Activated CD4-positive, alpha-beta T cell treated with anti-CD3 and anti-CD28 coated beads, Interleukin-2, amount 10 ng/mL, durations not matched to agents 7 days and 5 days (primary cell): ENCODE measurements at regions not wholly inside any gene's neighbourhood (a gene's known extent, or its start where the extent isn't known, plus 50 kb on each side); places are given as distances from the start of the nearest gene placed in this dataset.
"Not testable (repeated sequence)": the region's sequence is repeated elsewhere in the genome, so short reads cannot be mapped to it uniquely, and the experiment has no call there.

Experiments
- CTCF ChIA-PET: fragments of 350-600 bp; sonication (Branson Sonifier 250); formaldehyde crosslinking; loops from one replicate; lab custom pipeline; 2021; ENCODE audit warnings: antibody characterized with exemption; lab: Charles Lee
- POLR2A ChIA-PET: fragments of 350-600 bp; sonication (Branson Sonifier 250); formaldehyde crosslinking; loops from one replicate; lab custom pipeline; 2021; ENCODE audit warnings: antibody characterized with exemption; lab: Charles Lee
- DNase-seq: peaks from one replicate; pipeline ENCODE4 v3.0.0-alpha.2; 2020
- H3K27ac Mint-ChIP-seq: one replicate; pipeline ENCODE4 v1.8.0; 2021; ENCODE audit warnings: mild to moderate bottlenecking, moderate library complexity, mixed read lengths
- H3K27me3 Mint-ChIP-seq: one replicate; pipeline ENCODE4 v1.8.0; 2021; ENCODE audit warnings: mixed read lengths
- H3K36me3 Mint-ChIP-seq: one replicate; pipeline ENCODE4 v1.8.0; 2021; ENCODE audit warnings: low read depth, mixed read lengths
- H3K4me1 Mint-ChIP-seq: one replicate; pipeline ENCODE4 v1.8.0; 2021; ENCODE audit warnings: mixed read lengths
- H3K4me3 Mint-ChIP-seq: one replicate; pipeline ENCODE4 v1.8.0; 2021; ENCODE audit warnings: mild to moderate bottlenecking, moderate library complexity, mixed read lengths
- H3K9me3 Mint-ChIP-seq: one replicate; pipeline ENCODE4 v1.8.0; 2021; ENCODE audit warnings: mixed read lengths

- POLR2A ChIA-PET, result no interaction called here
- Mint-ChIP-seq H3K9me3 (no peaks in the 10 kb centered on the region), H3K4me1 (no peaks in the 10 kb centered on the region), H3K4me3 (no peak overlapping the region), H3K36me3 (no peaks in the 10 kb centered on the region), H3K27ac (no peak overlapping the region), H3K27me3 (peaks cover 2% of the 10 kb centered on the region)
- CTCF ChIA-PET, result no interaction called here
- no peak for DNase-seq
These were observed 136.6 kb downstream of the COPRS start for GRCh38 chr17:31722251-31723056.

- no peaks in the 10 kb centered on the region for H3K36me3 Mint-ChIP-seq
- no peak overlapping the region for H3K27ac Mint-ChIP-seq
- no peak overlapping the region for H3K4me3 Mint-ChIP-seq
- H3K9me3 Mint-ChIP-seq, result no peaks in the 10 kb centered on the region
- ChIA-PET POLR2A (no interaction called here), CTCF (interaction anchor here (0.7 kb wide), 1 partner anchor 464 kb away, joined by 3 read pairs; no protein-coding TSS in a partner anchor)
- peaks cover 2% of the 10 kb centered on the region for H3K27me3 Mint-ChIP-seq
- H3K4me1 Mint-ChIP-seq, result no peaks in the 10 kb centered on the region
- DNase-seq, result no peak
These were observed 137.6 kb downstream of the COPRS start for GRCh38 chr17:31721291-31722025.

- CTCF ChIA-PET, DNase-seq, H3K4me1 Mint-ChIP-seq, H3K27ac Mint-ChIP-seq, H3K4me3 Mint-ChIP-seq, POLR2A ChIA-PET, H3K9me3 Mint-ChIP-seq, H3K36me3 Mint-ChIP-seq: not testable (repeated sequence)
- H3K27me3 Mint-ChIP-seq, result peaks cover 11% of the 10 kb centered on the region
These were observed 141.8 kb downstream of the COPRS start for GRCh38 chr17:31717251-31717650.

GRCh38 chr17:31715446-31715845, 143.6 kb downstream of the COPRS start:
- DNase-seq, result no peak
- Mint-ChIP-seq H3K4me3 (no peak overlapping the region), H3K27ac (no peak overlapping the region), H3K36me3 (no peaks in the 10 kb centered on the region), H3K4me1 (peaks cover 1% of the 10 kb centered on the region), H3K27me3 (peaks cover 10% of the 10 kb centered on the region), H3K9me3 (no peaks in the 10 kb centered on the region)
- ChIA-PET CTCF (no interaction called here), POLR2A (no interaction called here)

GRCh38 chr17:31704483-31704882, 154.6 kb downstream of the COPRS start:
- ChIA-PET CTCF (no interaction called here), POLR2A (interaction anchor here (0.6 kb wide), 1 partner anchor 16 kb away, joined by 4 read pairs; no protein-coding TSS in a partner anchor)
- H3K4me3 Mint-ChIP-seq, result no peak overlapping the region

GRCh38 chr17:31702041-31702440, 157.0 kb downstream of the COPRS start:
- POLR2A ChIA-PET, result no interaction called here
- Mint-ChIP-seq H3K27ac (no peak overlapping the region), H3K36me3 (no peaks in the 10 kb centered on the region), H3K27me3 (peaks cover 16% of the 10 kb centered on the region), H3K4me1 (no peaks in the 10 kb centered on the region), H3K9me3 (no peaks in the 10 kb centered on the region), H3K4me3 (no peak overlapping the region)
- CTCF ChIA-PET, result interaction anchor here (1.7 kb wide), 1 partner anchor 10 kb away, joined by 4 read pairs; no protein-coding TSS in a partner anchor
- DNase-seq, result no peak

More at GRCh38 chr17:31704483-31704882, 154.6 kb downstream of the COPRS start:
- Mint-ChIP-seq H3K36me3 (no peaks in the 10 kb centered on the region), H3K9me3 (no peaks in the 10 kb centered on the region), H3K27ac (no peak overlapping the region), H3K27me3 (peaks cover 16% of the 10 kb centered on the region), H3K4me1 (no peaks in the 10 kb centered on the region)
- no peak for DNase-seq

- ChIA-PET POLR2A (no interaction called here), CTCF (interaction anchor here (0.6 kb wide), 1 partner anchor 210 kb away, joined by 3 read pairs; no protein-coding TSS in a partner anchor)
- H3K27me3 Mint-ChIP-seq, result peaks cover 16% of the 10 kb centered on the region
- H3K36me3 Mint-ChIP-seq, result no peaks in the 10 kb centered on the region
- H3K4me3 Mint-ChIP-seq, result no peak overlapping the region
- H3K4me1 Mint-ChIP-seq, result no peaks in the 10 kb centered on the region
- no peak overlapping the region for H3K27ac Mint-ChIP-seq
- no peak for DNase-seq
- H3K9me3 Mint-ChIP-seq, result no peaks in the 10 kb centered on the region
These were observed 158.1 kb downstream of the COPRS start for GRCh38 chr17:31700973-31701372.

- DNase-seq, result no peak
- Mint-ChIP-seq H3K4me1 (no peaks in the 10 kb centered on the region), H3K27ac (no peak overlapping the region), H3K9me3 (no peaks in the 10 kb centered on the region), H3K27me3 (peaks cover 16% of the 10 kb centered on the region), H3K36me3 (no peaks in the 10 kb centered on the region), H3K4me3 (no peak overlapping the region)
- ChIA-PET POLR2A (no interaction called here), CTCF (interaction anchor here (1.3 kb wide), 1 partner anchor 10 kb away, joined by 3 read pairs; no protein-coding TSS in a partner anchor)
These were observed 159.2 kb downstream of the COPRS start for GRCh38 chr17:31699886-31700285.

- Mint-ChIP-seq H3K4me1 (no peaks in the 10 kb centered on the region), H3K4me3 (no peak overlapping the region), H3K9me3 (no peaks in the 10 kb centered on the region), H3K36me3 (no peaks in the 10 kb centered on the region), H3K27me3 (peaks cover 16% of the 10 kb centered on the region), H3K27ac (no peak overlapping the region)
- DNase-seq, result no peak
- ChIA-PET POLR2A (no interaction called here), CTCF (interaction anchor here (1.3 kb wide), 1 partner anchor 9 kb away, joined by 3 read pairs; no protein-coding TSS in a partner anchor)
These were observed 159.8 kb downstream of the COPRS start for GRCh38 chr17:31699281-31699680.

- no peak overlapping the region for H3K4me3 Mint-ChIP-seq
- no peaks in the 10 kb centered on the region for H3K36me3 Mint-ChIP-seq
- CTCF ChIA-PET, result interaction anchor here (1.3 kb wide), 1 partner anchor 9 kb away, joined by 3 read pairs; no protein-coding TSS in a partner anchor
- no peak overlapping the region for H3K27ac Mint-ChIP-seq
- POLR2A ChIA-PET, result no interaction called here
- no peak for DNase-seq
- H3K4me1 Mint-ChIP-seq, result no peaks in the 10 kb centered on the region
- no peaks in the 10 kb centered on the region for H3K9me3 Mint-ChIP-seq
- H3K27me3 Mint-ChIP-seq, result peaks cover 14% of the 10 kb centered on the region
These were observed 160.3 kb downstream of the COPRS start for GRCh38 chr17:31698751-31699150.

- POLR2A ChIA-PET, result no interaction called here
- no peak for DNase-seq
- no peaks in the 10 kb centered on the region for H3K4me1 Mint-ChIP-seq
- H3K4me3 Mint-ChIP-seq, result no peak overlapping the region
- peaks cover 9% of the 10 kb centered on the region for H3K27me3 Mint-ChIP-seq
- no peak overlapping the region for H3K27ac Mint-ChIP-seq
- H3K36me3 Mint-ChIP-seq, result no peaks in the 10 kb centered on the region
- no peaks in the 10 kb centered on the region for H3K9me3 Mint-ChIP-seq
- CTCF ChIA-PET, result no interaction called here
These were observed 161.2 kb downstream of the COPRS start for GRCh38 chr17:31697838-31698237.

- no peak for DNase-seq
- H3K4me1 Mint-ChIP-seq, result no peaks in the 10 kb centered on the region
- peak overlapping the region; percentile 27 for H3K27ac Mint-ChIP-seq
- POLR2A ChIA-PET, result no interaction called here
- no peaks in the 10 kb centered on the region for H3K9me3 Mint-ChIP-seq
- no peak overlapping the region for H3K4me3 Mint-ChIP-seq
- H3K36me3 Mint-ChIP-seq, result no peaks in the 10 kb centered on the region
- H3K27me3 Mint-ChIP-seq, result peaks cover 6% of the 10 kb centered on the region
- CTCF ChIA-PET, result no interaction called here
These were observed 162.2 kb downstream of the COPRS start for GRCh38 chr17:31696703-31697325.
